ENCODE measurements at regions not wholly inside any gene's neighbourhood (a gene's known extent, or its start where the extent isn't known, plus 50 kb on each side); places are given as distances from the start of the nearest gene placed in this dataset.
A peak's percentile ranks its signal among the peaks of the same experiment; 100 is the strongest.
"Not testable (repeated sequence)": the region's sequence is repeated elsewhere in the genome, so short reads cannot be mapped to it uniquely, and the experiment has no call there.

- Histone ChIP-seq H3K4me3 (ENCODE audit: low read length) (no peak overlapping the region), H3K36me3 (ENCODE audit: control insufficient read depth, insufficient read depth, low read length) (no peaks in the 10 kb centered on the region), H3K4me1 (ENCODE audit: control insufficient read depth, insufficient read depth, low read length) (no peaks in the 10 kb centered on the region), H3K27ac (ENCODE audit: low read length) (no peak overlapping the region), H3K9me3 (replicated peaks; ENCODE audit: control insufficient read depth, low read depth, low read length) (peaks cover 2% of the 10 kb centered on the region), H3K27me3 (ENCODE audit: control insufficient read depth, insufficient read depth, low read length) (no peaks in the 10 kb centered on the region)
- DNase-seq: no peak
Measured at GRCh38 chr6:81878479-81878878, 126.0 kb upstream of the TENT5A start.

GRCh38 chr6:81876971-81877370 is 124.5 kb upstream of the TENT5A start:
- no peak overlapping the region for H3K27ac ChIP-seq (ENCODE audit: low read length)
- no peaks in the 10 kb centered on the region for H3K36me3 ChIP-seq (ENCODE audit: control insufficient read depth, insufficient read depth, low read length)
- H3K4me3 ChIP-seq (ENCODE audit: low read length): no peak overlapping the region
- DNase-seq: no peak
- peaks cover 2% of the 10 kb centered on the region for H3K9me3 ChIP-seq (replicated peaks; ENCODE audit: control insufficient read depth, low read depth, low read length)
- no CpG with 5 or more reads among the region's 1 CpG for WGBS (ENCODE audit: insufficient coverage)
- H3K4me1 ChIP-seq (ENCODE audit: control insufficient read depth, insufficient read depth, low read length): no peaks in the 10 kb centered on the region
- H3K27me3 ChIP-seq (ENCODE audit: control insufficient read depth, insufficient read depth, low read length): no peaks in the 10 kb centered on the region

GRCh38 chr6:81875782-81876293 is 123.4 kb upstream of the TENT5A start:
- H3K27me3 ChIP-seq (ENCODE audit: control insufficient read depth, insufficient read depth, low read length): no peaks in the 10 kb centered on the region
- H3K4me1 ChIP-seq (ENCODE audit: control insufficient read depth, insufficient read depth, low read length): no peaks in the 10 kb centered on the region
- DNase-seq: no peak
- no CpG with 5 or more reads among the region's 3 CpGs for WGBS (ENCODE audit: insufficient coverage)
- H3K27ac ChIP-seq (ENCODE audit: low read length): no peak overlapping the region
- H3K9me3 ChIP-seq (replicated peaks; ENCODE audit: control insufficient read depth, low read depth, low read length): peaks cover 2% of the 10 kb centered on the region
- H3K4me3 ChIP-seq (ENCODE audit: low read length): no peak overlapping the region
- no peaks in the 10 kb centered on the region for H3K36me3 ChIP-seq (ENCODE audit: control insufficient read depth, insufficient read depth, low read length)

GRCh38 chr6:81869749-81870508 is 117.4 kb upstream of the TENT5A start:
- not testable (repeated sequence) for H3K4me3 ChIP-seq (ENCODE audit: low read length); H3K36me3 ChIP-seq (ENCODE audit: control insufficient read depth, insufficient read depth, low read length); H3K27ac ChIP-seq (ENCODE audit: low read length); H3K27me3 ChIP-seq (ENCODE audit: control insufficient read depth, insufficient read depth, low read length); H3K4me1 ChIP-seq (ENCODE audit: control insufficient read depth, insufficient read depth, low read length); H3K9me3 ChIP-seq (replicated peaks; ENCODE audit: control insufficient read depth, low read depth, low read length); DNase-seq
- WGBS (ENCODE audit: insufficient coverage): 55% methylated on average over 9 of the region's 11 CpGs

- 89% methylated on average over 1 of the region's 3 CpGs for WGBS (ENCODE audit: insufficient coverage)
- Histone ChIP-seq H3K4me3 (ENCODE audit: low read length) (no peak overlapping the region), H3K27me3 (ENCODE audit: control insufficient read depth, insufficient read depth, low read length) (no peaks in the 10 kb centered on the region), H3K9me3 (replicated peaks; ENCODE audit: control insufficient read depth, low read depth, low read length) (no peaks in the 10 kb centered on the region), H3K4me1 (ENCODE audit: control insufficient read depth, insufficient read depth, low read length) (no peaks in the 10 kb centered on the region), H3K27ac (ENCODE audit: low read length) (no peak overlapping the region), H3K36me3 (ENCODE audit: control insufficient read depth, insufficient read depth, low read length) (no peaks in the 10 kb centered on the region)
- no peak for DNase-seq
Measured at GRCh38 chr6:81865712-81866111, 113.2 kb upstream of the TENT5A start.

- Histone ChIP-seq H3K27ac (ENCODE audit: low read length) (no peak overlapping the region), H3K9me3 (replicated peaks; ENCODE audit: control insufficient read depth, low read depth, low read length) (no peaks in the 10 kb centered on the region), H3K27me3 (ENCODE audit: control insufficient read depth, insufficient read depth, low read length) (no peaks in the 10 kb centered on the region), H3K4me3 (ENCODE audit: low read length) (no peak overlapping the region), H3K36me3 (ENCODE audit: control insufficient read depth, insufficient read depth, low read length) (no peaks in the 10 kb centered on the region), H3K4me1 (ENCODE audit: control insufficient read depth, insufficient read depth, low read length) (no peaks in the 10 kb centered on the region)
- no peak for DNase-seq
- WGBS (ENCODE audit: insufficient coverage): no CpG with 5 or more reads among the region's 2 CpGs
Measured at GRCh38 chr6:81864124-81864523, 111.6 kb upstream of the TENT5A start.

- Histone ChIP-seq H3K27me3 (ENCODE audit: control insufficient read depth, insufficient read depth, low read length) (no peaks in the 10 kb centered on the region), H3K27ac (ENCODE audit: low read length) (no peak overlapping the region), H3K9me3 (replicated peaks; ENCODE audit: control insufficient read depth, low read depth, low read length) (no peaks in the 10 kb centered on the region), H3K4me1 (ENCODE audit: control insufficient read depth, insufficient read depth, low read length) (no peaks in the 10 kb centered on the region), H3K36me3 (ENCODE audit: control insufficient read depth, insufficient read depth, low read length) (no peaks in the 10 kb centered on the region), H3K4me3 (ENCODE audit: low read length) (no peak overlapping the region)
- WGBS (ENCODE audit: insufficient coverage): no CpG with 5 or more reads among the region's 1 CpG
- DNase-seq: no peak
Measured at GRCh38 chr6:81863123-81863522, 110.6 kb upstream of the TENT5A start.

- Histone ChIP-seq H3K27ac (ENCODE audit: low read length) (no peak overlapping the region), H3K9me3 (replicated peaks; ENCODE audit: control insufficient read depth, low read depth, low read length) (no peaks in the 10 kb centered on the region), H3K4me1 (ENCODE audit: control insufficient read depth, insufficient read depth, low read length) (no peaks in the 10 kb centered on the region), H3K4me3 (ENCODE audit: low read length) (no peak overlapping the region), H3K36me3 (ENCODE audit: control insufficient read depth, insufficient read depth, low read length) (no peaks in the 10 kb centered on the region), H3K27me3 (ENCODE audit: control insufficient read depth, insufficient read depth, low read length) (no peaks in the 10 kb centered on the region)
- no CpG with 5 or more reads among the region's 1 CpG for WGBS (ENCODE audit: insufficient coverage)
- DNase-seq: no peak
Measured at GRCh38 chr6:81861281-81861680, 108.8 kb upstream of the TENT5A start.

- no peak overlapping the region for H3K4me3 ChIP-seq (ENCODE audit: low read length)
- no peaks in the 10 kb centered on the region for H3K27me3 ChIP-seq (ENCODE audit: control insufficient read depth, insufficient read depth, low read length)
- H3K36me3 ChIP-seq (ENCODE audit: control insufficient read depth, insufficient read depth, low read length): no peaks in the 10 kb centered on the region
- H3K27ac ChIP-seq (ENCODE audit: low read length): no peak overlapping the region
- peak; percentile 27 for DNase-seq
- WGBS (ENCODE audit: insufficient coverage): 42% methylated on average over 1 of the region's 3 CpGs
- H3K9me3 ChIP-seq (replicated peaks; ENCODE audit: control insufficient read depth, low read depth, low read length): no peaks in the 10 kb centered on the region
- no peaks in the 10 kb centered on the region for H3K4me1 ChIP-seq (ENCODE audit: control insufficient read depth, insufficient read depth, low read length)
Measured at GRCh38 chr6:81859884-81860283, 107.4 kb upstream of the TENT5A start.

- Histone ChIP-seq H3K27me3 (ENCODE audit: control insufficient read depth, insufficient read depth, low read length) (no peaks in the 10 kb centered on the region), H3K4me1 (ENCODE audit: control insufficient read depth, insufficient read depth, low read length) (no peaks in the 10 kb centered on the region), H3K36me3 (ENCODE audit: control insufficient read depth, insufficient read depth, low read length) (no peaks in the 10 kb centered on the region), H3K4me3 (ENCODE audit: low read length) (no peak overlapping the region), H3K27ac (ENCODE audit: low read length) (no peak overlapping the region), H3K9me3 (replicated peaks; ENCODE audit: control insufficient read depth, low read depth, low read length) (no peaks in the 10 kb centered on the region)
- no peak for DNase-seq
Measured at GRCh38 chr6:81857812-81858211, 105.3 kb upstream of the TENT5A start.

GRCh38 chr6:81856872-81857271 is 104.4 kb upstream of the TENT5A start:
- H3K27me3 ChIP-seq (ENCODE audit: control insufficient read depth, insufficient read depth, low read length): no peaks in the 10 kb centered on the region
- H3K4me1 ChIP-seq (ENCODE audit: control insufficient read depth, insufficient read depth, low read length): no peaks in the 10 kb centered on the region
- no peak overlapping the region for H3K4me3 ChIP-seq (ENCODE audit: low read length)
- no peak overlapping the region for H3K27ac ChIP-seq (ENCODE audit: low read length)
- no peak for DNase-seq
- no peaks in the 10 kb centered on the region for H3K36me3 ChIP-seq (ENCODE audit: control insufficient read depth, insufficient read depth, low read length)
- 67% methylated on average over 1 of the region's 1 CpG for WGBS (ENCODE audit: insufficient coverage)
- no peaks in the 10 kb centered on the region for H3K9me3 ChIP-seq (replicated peaks; ENCODE audit: control insufficient read depth, low read depth, low read length)

Data from muscle of leg (tissue), 3 donors.